KMS-11 (cell line): ENCODE measurements at regions not wholly inside any gene's neighbourhood (a gene's known extent, or its start where the extent isn't known, plus 50 kb on each side); places are given as distances from the start of the nearest gene placed in this dataset.
A peak's percentile ranks its signal among the peaks of the same experiment; 100 is the strongest.

Experiments
- H2AFZ ChIP-seq: fragments of 200-600 bp; sonication (generic); 2 replicates; pipeline ENCODE4 v1.6.1; 2016; ENCODE audit warnings: antibody characterized with exemption, mixed run types, low read depth
- H3K27ac ChIP-seq: fragments of 200-600 bp; sonication (generic); 2 replicates; pipeline ENCODE4 v1.6.1; 2016; ENCODE audit warnings: mild to moderate bottlenecking, mixed run types
- H3K27me3 ChIP-seq: fragments of 200-600 bp; sonication (generic); 2 replicates; pipeline ENCODE4 v1.6.1; 2017; ENCODE audit warnings: mild to moderate bottlenecking, low read depth, mixed run types, moderate library complexity; ENCODE audit not compliant: insufficient read depth
- H3K36me3 ChIP-seq: fragments of 200-600 bp; sonication (generic); 2 replicates; pipeline ENCODE4 v1.6.1; 2017; ENCODE audit warnings: mild to moderate bottlenecking, mixed run types; ENCODE audit not compliant: insufficient read depth
- H3K4me1 ChIP-seq: fragments of 200-600 bp; sonication (generic); 2 replicates; pipeline ENCODE4 v1.6.1; 2016; ENCODE audit warnings: mild to moderate bottlenecking, low read depth, mixed run types; ENCODE audit not compliant: poor library complexity, severe bottlenecking
- H3K4me2 ChIP-seq: fragments of 200-600 bp; sonication (generic); 2 replicates; pipeline ENCODE4 v1.7.0; 2016; ENCODE audit warnings: mild to moderate bottlenecking, mixed run types
- H3K4me3 ChIP-seq: fragments of 200-600 bp; sonication (generic); IDR thresholded peaks from 2 replicates; pipeline ENCODE4 v1.6.1; 2017; ENCODE audit warnings: low read depth, low read length, mixed read lengths; ENCODE audit not compliant: insufficient read depth
- H3K79me2 ChIP-seq: fragments of 200-600 bp; sonication (generic); 2 replicates; pipeline ENCODE4 v1.6.1; 2016; ENCODE audit warnings: low read depth, mixed run types; ENCODE audit not compliant: insufficient read depth
- H3K9ac ChIP-seq: fragments of 200-600 bp; sonication (generic); 2 replicates; pipeline ENCODE4 v1.6.1; 2016; ENCODE audit warnings: mild to moderate bottlenecking, mixed run types
- H4K20me1 ChIP-seq: fragments of 200-600 bp; sonication (generic); 2 replicates; pipeline ENCODE4 v1.6.1; 2016; ENCODE audit warnings: mild to moderate bottlenecking, mixed run types; ENCODE audit not compliant: insufficient read depth
- CTCF ChIP-seq: fragments of 200-600 bp; sonication (generic); conservative IDR thresholded peaks from 2 replicates; pipeline ENCODE4 v1.6.1; 2017; ENCODE audit warnings: low read depth, mild to moderate bottlenecking, antibody characterized with exemption, low read length, moderate library complexity, mixed read lengths

GRCh38 chr18:51537487-51537886, 340.0 kb upstream of the MEX3C start:
- Histone ChIP-seq H3K9ac (no peak overlapping the region), H3K79me2 (no peaks in the 10 kb centered on the region), H3K4me2 (peak overlapping the region; percentile 44; the same call in 1 of the 2 replicates)

GRCh38 chr18:51540562-51540961, 343.1 kb upstream of the MEX3C start:
- no peak for TF ChIP-seq CTCF
- H3K36me3 ChIP-seq: no peaks in the 10 kb centered on the region
- no peak overlapping the region for H3K27ac ChIP-seq
- no peaks in the 10 kb centered on the region for H3K79me2 ChIP-seq
- H2AFZ ChIP-seq: no peak overlapping the region
- H3K27me3 ChIP-seq: no peaks in the 10 kb centered on the region
- H4K20me1 ChIP-seq: no peaks in the 10 kb centered on the region
- H3K9ac ChIP-seq: no peak overlapping the region
- no peaks in the 10 kb centered on the region for H3K4me1 ChIP-seq
- H3K4me3 ChIP-seq: no peak overlapping the region
- H3K4me2 ChIP-seq: no peak overlapping the region

More at GRCh38 chr18:51537487-51537886, 340.0 kb upstream of the MEX3C start:
- 0 out of 2 replicates have a peak, but pooled peaks have one; percentile 15 for TF ChIP-seq CTCF
- Histone ChIP-seq H3K27ac (no peak overlapping the region), H4K20me1 (no peaks in the 10 kb centered on the region), H3K4me3 (no peak overlapping the region), H3K36me3 (no peaks in the 10 kb centered on the region), H3K27me3 (no peaks in the 10 kb centered on the region), H2AFZ (0 out of 2 replicates have a peak overlapping the region, but pooled peaks have one; percentile 8), H3K4me1 (no peaks in the 10 kb centered on the region)

GRCh38 chr18:51541230-51541629, 343.7 kb upstream of the MEX3C start:
- no peak overlapping the region for H3K4me3 ChIP-seq
- no peaks in the 10 kb centered on the region for H3K27me3 ChIP-seq
- no peaks in the 10 kb centered on the region for H3K4me1 ChIP-seq
- no peak overlapping the region for H3K27ac ChIP-seq
- no peaks in the 10 kb centered on the region for H3K36me3 ChIP-seq
- TF ChIP-seq CTCF: no peak
- no peaks in the 10 kb centered on the region for H4K20me1 ChIP-seq
- no peak overlapping the region for H3K9ac ChIP-seq
- no peak overlapping the region for H2AFZ ChIP-seq
- no peaks in the 10 kb centered on the region for H3K79me2 ChIP-seq
- H3K4me2 ChIP-seq: no peak overlapping the region

GRCh38 chr18:51543658-51544155, 346.2 kb upstream of the MEX3C start:
- H3K27me3 ChIP-seq: no peaks in the 10 kb centered on the region
- no peak overlapping the region for H3K27ac ChIP-seq
- H3K9ac ChIP-seq: no peak overlapping the region
- H3K4me2 ChIP-seq: no peak overlapping the region
- no peaks in the 10 kb centered on the region for H4K20me1 ChIP-seq
- no peaks in the 10 kb centered on the region for H3K36me3 ChIP-seq
- no peak for TF ChIP-seq CTCF
- no peak overlapping the region for H2AFZ ChIP-seq
- H3K4me3 ChIP-seq: no peak overlapping the region
- H3K4me1 ChIP-seq: no peaks in the 10 kb centered on the region
- no peaks in the 10 kb centered on the region for H3K79me2 ChIP-seq
